HG02763 (cell line): ENCODE measurements at regions not wholly inside any gene's neighbourhood (a gene's known extent, or its start where the extent isn't known, plus 50 kb on each side); places are given as distances from the start of the nearest gene placed in this dataset.

Experiments
- ATAC-seq: cut with Tn5 transposase; IDR thresholded peaks from one replicate; pipeline ENCODE4 v1.9.1; 2021; ENCODE audit warnings: mild to moderate bottlenecking, moderate library complexity; ENCODE audit not compliant: unreplicated experiment

DNA sequence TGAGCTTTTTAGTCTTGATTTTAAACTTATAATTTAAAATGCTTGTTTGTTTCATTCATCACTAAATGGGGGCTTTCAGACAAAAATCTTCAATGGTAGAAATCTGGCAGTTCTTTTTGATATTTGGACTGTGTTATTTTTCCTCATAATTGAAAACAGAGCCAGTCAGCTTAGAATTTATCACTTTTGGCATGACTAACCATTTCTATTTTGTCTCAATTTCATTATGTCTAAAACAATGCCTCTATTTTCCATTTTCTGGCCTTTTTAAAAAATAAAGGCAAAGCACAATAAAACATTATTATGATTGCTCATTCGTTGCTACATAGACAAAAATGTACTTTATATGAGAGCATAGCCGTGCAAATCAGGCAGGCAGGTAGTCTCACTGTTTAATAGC lies 434.5 kb downstream of the XIRP2 start:
- no peak for ATAC-seq

DNA sequence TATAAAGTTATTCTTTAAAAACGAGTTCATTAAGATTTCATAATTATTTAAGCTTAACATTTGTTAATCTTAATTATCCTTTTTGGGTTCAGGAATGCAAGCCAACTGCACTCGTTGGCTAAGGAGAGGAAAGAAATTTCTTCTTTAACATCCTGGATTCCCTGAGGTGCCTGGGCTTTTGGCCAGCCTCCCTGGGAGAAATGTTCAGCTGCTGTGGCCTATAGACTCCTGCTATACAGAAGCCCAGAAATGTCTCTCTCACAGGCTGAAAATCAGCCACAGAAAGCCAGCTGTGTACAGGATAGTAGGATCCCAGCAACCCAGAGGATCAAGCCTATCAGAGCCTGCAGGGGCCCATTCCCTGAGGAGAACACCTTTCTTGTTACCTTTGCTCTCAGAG lies 430.3 kb downstream of the XIRP2 start:
- ATAC-seq: no peak

DNA sequence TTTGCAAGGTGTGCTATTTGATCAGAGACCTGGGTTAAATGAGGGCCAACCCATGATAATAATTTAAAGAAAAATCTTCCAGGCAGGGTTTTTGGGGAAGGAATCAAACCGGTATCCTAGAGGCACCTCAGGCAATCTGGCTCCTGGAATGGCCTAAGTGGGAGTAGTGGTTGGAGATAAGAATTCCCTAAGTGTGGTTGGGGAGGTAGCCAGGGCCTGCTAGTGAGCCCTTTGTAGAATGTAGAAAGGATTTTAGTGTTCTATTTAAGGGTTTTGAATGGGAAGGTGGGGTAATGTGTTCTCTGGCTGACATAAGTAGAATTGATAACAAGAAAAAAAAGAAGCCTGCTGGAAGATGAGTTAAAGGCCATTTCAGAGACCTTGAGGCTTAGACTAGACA lies 422.2 kb downstream of the XIRP2 start:
- ATAC-seq: no peak
